Islet of Langerhans (tissue), 1 donor: ENCODE measurements at regions not wholly inside any gene's neighbourhood (a gene's known extent, or its start where the extent isn't known, plus 50 kb on each side); places are given as distances from the start of the nearest gene placed in this dataset.

Experiments
- FAIRE-seq: peaks from one replicate; lab custom pipeline; 2011; peaks lifted over from hg19 to GRCh38; lab: Jason Lieb, UNC

DNA sequence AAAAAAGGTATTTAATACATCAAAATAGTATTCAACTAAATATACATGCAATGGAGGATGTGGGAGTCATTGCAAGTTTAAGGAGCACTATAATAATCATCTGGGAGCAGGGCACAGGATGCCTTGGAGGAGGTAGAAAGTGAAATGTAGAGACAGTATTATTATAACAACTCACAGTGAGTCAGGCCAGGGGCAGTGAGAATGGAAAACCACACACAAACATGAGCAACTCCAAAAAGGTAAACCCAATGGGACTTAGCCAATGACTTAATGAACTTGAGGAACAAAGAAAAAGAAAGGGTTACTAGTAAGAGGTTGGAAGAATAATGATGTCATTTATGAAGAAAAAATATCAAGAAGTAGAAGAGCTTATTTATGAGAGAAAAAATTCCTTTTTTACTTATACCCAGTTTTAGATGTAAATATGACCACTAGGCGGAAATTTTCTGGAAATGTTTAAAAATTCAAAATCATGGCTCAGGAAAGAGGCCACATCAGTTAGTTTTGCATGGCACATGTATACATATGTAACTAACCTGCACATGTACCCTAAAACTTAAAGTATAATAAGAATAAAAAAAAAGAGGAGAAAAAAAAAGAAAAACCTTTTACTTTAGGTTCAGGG, 389.3 kb downstream of the SUCLA2 start:
- FAIRE-seq: no peak

DNA sequence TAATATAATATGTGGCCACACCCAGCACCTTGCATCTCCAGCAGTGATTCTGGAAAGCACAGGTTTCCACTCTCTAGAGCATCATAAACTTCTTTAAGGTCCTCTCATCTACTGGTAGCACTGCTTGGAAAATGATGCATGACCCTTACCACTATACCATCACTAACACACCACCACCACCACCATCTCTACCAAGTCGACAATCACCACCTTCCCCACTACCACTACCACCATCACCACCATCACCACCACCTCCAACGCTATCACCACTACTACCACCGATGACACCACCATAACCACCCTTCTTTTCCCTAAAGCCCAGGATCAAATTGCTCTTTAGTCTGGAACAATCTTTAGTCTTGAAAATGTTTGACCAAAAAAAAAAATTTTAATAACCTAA, 390.4 kb downstream of the SUCLA2 start:
- FAIRE-seq: no peak

DNA sequence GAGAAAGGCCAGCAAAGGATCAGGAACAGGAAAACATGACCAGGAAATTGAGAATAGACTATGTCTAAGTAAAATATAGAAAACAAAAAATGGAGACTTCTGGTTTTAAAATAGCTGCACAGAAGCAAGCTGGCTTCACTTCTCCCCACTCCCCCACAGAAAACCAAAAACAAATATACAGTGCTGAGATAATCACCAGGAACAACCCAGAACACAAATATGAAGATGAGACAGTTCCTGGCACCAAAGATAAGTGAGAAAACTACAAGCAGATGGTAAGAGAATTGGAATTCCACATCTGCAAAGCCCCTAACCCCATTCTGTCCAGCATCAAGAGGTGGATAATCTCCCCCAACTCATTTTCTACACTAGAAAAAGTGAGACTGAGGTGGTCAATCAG, 397.7 kb downstream of the SUCLA2 start:
- no peak for FAIRE-seq

DNA sequence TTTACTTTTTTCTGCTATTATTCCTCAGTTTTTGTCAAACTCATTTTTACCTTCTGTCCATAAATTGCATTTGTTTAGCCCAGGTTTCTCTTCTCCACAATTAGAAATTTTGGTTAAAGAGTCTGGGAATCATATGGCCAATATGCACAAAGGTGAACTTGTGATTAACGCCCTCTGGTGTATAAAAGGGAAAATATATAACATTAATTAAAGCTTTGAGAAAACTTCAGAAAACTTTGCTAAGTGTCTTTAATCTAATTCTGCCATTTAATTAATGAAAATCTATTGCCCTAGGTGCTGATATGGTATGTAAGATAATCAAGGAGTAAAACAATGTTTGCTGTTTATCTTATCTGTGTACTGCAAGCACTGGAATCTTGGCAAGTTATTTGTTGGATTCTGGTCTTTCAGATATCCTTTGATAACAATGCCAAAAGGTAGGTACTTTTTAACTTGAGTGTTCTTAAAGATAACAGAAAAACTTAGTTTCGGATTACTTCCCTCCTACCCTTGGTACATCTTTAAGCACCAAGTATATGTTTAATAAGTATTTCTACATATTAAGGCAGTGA, 402.6 kb downstream of the SUCLA2 start:
- FAIRE-seq: no peak

DNA sequence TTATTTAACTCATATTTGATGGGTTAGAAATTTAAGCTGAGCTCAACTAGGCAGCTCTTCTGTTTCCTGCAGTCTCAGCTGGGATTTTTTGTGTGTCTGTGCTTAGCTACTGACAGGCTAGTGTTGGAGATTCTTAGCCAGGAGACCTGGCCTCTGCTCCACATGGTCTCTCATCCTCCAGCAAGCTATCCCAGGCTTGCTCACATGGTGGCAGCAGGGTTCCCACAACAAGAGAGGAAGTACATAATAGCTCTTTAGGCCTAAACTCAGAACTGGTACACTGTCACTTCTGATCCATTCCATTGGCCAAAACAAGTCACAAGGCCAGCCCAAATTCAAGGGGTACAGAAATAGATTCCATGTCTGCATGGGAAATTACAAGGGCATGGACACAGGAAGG, 406.2 kb downstream of the SUCLA2 start:
- no peak for FAIRE-seq

DNA sequence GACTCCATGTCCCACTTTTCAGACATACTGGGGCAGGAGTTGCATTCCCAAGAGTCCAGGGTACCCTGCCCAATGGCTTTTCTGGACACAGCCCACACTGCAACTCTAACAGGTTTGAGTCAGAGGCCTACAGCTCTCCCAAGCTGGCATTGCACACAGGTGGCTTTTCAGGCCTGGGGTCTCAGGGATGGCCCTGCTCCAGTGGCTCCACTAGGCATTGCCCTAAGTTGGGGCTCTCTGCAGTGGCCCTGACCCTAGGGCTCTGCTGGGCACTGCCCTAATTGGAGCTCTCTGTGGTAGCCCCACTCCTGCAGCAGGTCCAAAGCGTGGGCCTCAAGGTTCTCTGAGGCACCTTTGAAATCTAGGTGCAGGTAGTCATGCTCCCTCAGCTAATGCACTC, 408.8 kb downstream of the SUCLA2 start:
- no peak for FAIRE-seq

DNA sequence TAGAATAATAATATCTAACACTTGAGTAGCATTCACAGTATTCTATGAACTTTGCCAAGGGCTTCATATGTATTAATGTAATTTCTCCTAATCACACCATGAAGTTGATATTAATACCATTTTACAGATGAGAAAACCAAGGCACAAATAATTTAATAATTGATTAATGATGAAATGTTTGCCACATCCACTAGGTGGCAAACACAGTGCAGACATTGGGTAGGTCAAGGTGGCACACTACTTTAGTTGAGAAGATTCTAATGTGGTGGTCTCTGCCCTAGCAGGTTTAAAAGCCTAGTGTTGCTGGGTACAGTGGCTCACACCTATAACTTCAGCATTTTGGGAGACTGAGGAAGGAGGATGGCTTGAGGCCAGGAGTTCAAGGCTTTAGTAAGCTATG, 412.4 kb downstream of the SUCLA2 start:
- no peak for FAIRE-seq

DNA sequence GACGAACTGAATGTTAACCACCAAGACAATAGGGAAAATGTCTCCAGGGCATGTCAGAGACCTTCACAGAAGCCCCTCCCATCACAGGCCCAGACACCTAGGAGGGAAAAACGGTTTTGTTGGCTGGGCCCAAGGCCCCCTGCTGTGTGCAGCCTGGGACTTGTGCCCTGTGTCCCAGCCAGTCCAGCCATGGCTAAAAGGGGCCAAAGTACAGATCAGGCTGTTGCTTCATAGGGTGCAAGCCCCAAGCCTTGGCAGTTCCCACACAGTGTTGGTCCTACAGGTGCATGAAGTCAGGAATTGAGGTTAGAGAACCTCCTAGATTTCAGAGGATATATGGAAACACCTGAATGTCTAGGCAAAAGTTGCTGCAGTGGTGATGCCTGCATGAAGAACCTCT, 428.7 kb downstream of the SUCLA2 start:
- no peak for FAIRE-seq

DNA sequence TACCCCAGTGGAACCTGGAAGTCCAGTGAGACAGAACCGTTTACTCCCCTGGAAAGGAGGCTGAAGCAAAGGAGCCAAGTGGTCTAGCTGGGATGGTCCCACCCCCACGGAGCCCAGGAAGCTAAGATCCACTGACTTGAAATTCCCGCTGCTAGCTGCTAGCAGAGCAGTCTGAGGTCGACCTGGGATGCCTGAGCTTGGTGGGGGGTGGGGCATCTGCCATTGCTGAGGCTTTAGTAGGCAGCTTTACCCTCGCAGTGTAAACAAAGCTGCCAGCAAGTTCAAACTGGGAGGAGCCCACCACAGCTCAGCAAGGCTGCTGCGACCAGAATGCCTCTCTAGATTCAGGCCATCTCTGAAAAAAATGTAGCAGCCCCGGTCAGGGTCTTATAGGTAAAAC, 437.0 kb downstream of the SUCLA2 start:
- no peak for FAIRE-seq

DNA sequence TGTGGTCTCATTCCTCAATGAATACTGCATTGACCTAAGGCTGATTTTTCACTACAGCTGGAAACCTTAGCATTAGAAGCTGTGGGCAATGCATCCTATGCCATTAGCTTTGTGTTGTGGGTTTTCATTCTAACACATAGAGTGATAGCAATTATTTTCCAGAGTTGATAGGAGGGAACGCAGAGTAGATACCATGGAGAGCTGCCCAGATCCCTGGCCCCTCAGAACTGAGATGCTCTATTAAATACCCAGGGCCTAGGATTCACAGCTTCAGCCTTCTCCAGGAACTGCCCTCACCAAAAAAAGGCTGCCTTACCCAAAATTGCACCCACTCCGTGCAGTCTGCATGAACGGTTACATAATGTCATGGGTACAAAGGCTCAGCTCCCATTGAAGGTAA, 444.4 kb downstream of the SUCLA2 start:
- no peak for FAIRE-seq

DNA sequence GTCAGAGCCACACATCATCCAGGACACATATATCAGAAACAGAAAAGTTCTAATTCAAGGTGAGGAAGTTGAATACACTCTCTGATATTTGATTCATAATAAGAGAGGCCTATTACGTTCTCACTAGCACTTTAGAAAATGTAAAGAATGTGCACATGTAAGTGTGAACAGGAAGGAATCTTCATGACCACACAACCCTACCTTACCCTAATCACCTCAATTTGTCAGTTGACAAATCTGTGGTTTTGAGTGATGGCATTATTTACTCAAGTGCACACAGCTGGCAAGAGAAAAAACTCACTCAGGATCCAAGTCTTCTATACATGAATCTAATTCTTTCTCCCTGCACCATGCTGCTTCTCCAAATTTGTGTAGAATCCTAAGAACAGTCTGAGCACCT, 445.8 kb downstream of the SUCLA2 start:
- no peak for FAIRE-seq

DNA sequence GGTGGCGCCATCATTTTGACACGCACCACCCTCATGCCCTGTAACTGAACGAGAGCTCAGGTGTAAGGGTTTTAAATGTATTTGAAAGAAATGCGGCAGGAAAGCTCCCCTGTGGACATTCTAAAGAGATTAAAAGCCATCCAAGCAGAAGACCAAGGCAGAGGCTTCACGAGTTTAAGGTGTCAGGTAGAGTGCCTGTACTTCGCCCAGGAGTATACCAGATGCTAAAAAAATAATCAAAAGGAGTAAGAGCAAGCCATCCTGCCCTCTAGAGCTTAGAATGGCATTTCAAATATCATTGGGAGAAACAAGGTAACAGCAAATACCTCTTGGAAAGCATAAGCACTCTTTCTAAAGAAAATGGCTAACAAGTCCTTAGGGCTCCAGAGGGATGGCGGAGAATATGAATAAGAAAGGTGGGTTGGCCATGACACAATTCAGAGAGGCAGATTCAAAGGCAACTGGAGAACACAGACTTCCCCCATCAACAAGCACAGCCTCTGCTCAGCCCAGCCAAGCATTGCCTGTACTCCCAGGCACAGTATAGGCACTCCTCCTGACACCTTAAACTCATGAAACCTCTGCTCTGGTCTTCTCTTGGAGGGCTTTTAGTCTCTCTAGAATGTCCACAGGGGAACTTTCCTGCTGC, 447.6 kb downstream of the SUCLA2 start:
- FAIRE-seq: no peak

DNA sequence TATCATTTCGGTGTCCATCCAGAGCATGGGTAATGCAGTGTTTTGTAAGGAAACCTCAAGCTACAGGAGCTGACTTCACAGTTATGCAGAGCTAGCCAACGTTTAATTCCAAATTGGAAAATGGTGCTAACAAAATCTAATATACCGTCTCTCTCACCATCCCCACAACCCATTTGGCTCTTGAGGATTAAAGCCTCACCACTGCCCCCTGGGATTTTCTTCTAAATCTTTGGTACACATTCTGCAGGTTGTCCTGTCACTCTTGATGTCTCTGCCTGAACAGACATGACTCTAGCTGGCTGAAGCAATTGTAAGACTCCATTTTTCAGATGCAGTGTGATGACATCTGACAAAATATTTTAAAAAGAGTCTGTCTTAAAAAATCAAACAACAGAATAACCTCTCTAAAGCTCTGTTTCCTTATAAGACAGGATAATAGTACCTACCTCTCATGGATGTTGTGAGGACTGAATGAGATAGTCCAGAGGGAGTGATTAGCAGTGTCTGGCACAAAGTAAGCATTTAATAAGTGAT, 451.8 kb downstream of the SUCLA2 start:
- FAIRE-seq: no peak

DNA sequence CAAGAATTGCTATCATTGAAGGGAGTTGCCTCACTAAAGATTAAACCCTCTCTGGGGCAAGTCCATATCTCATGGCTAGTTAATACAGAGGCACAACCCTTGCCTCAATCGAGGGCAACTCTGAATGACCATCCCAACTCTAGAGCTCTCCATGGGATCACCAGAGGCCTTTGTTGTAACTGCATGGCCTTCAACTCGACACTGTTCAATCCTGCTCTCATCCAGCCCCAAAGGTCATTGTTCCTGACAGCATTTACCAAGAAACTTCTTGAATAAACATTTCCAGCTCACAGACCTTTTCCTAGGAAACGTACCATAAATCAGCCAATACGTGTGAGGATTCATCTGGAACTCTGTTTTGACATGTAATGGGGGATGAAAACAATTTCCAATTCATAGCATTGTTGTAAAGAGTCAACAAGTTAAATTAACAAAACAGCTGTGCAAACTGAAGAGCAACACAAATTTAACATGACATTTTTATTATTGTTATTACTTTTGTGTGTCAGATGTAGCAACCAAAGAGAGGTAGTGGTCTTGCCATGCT, 452.7 kb downstream of the SUCLA2 start:
- no peak for FAIRE-seq

DNA sequence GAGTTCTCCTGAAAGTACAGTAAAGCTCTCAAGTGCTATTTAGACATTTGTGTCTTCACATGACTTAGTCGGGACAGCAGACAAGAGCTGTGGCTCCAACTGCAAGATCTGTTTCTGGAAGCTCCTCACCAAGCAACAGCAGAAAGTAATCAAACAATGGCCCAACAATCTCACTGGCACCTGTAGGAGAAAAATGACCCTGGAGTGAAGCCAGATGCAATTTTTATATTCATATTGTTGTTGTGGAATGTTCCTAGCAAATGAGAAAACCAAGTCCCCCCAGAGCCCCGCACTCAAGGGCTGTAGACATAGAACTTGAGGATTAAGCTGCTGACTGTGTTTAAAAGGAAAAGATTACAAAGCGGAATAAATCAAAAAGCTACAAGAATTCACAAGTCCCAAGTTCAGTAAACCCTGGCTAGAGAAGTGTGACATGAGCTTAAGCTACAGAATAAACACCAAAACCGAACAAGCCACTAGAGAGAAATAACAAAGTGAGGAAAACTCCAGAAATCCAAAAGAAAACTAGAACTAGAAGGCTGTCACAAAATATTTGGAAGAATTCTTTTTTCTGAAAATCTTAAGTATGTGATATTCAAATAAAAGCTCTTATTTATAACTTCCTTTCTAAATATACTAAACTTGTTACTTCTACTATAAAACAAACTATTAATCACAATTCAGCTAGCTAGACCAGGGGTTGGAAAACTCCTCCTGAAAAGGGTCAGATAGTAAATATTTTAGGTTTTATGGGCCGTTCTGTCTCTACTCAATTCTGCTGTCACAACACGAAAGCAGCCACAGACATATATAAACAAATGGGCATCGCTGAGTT, 454.5 kb downstream of the SUCLA2 start:
- FAIRE-seq: no peak

DNA sequence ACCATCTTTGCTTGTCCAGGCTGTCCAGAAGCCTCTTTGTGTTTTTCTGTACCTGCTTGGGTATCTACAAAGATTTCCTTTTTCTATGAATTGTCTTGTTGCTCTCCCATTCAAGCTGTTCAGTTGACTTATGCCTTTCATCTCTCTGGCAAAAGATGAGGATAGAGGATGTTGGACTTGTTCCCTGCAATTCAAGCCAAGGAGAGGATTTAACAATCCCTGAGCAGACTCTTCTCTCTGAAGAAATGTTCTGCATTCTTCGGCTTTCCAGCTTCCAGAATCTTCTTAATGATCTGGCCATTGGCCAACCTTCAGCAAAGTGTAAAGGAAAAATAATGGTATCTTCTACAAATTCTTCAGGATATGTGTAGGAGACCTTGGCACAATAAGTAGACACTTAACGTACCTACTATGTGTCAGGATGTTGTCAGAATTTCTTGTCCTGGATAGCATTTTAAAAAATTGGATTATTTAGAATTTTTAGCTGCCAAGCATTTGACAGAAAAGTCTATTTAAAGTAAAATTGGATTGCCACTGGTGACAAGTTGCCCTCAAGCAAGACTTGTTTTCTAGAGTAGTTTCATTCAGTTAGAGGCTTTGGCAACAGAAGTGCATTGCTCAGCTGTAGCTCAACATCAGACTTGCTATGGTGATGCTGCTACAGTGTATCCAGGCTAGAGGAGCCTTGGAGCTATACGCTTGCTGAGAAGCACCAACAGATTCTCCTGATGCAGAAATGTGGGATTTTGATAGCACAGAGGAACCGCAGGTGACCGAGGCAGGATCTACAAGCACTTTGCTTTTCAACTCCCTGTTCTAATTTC, 455.7 kb downstream of the SUCLA2 start:
- FAIRE-seq: no peak

DNA sequence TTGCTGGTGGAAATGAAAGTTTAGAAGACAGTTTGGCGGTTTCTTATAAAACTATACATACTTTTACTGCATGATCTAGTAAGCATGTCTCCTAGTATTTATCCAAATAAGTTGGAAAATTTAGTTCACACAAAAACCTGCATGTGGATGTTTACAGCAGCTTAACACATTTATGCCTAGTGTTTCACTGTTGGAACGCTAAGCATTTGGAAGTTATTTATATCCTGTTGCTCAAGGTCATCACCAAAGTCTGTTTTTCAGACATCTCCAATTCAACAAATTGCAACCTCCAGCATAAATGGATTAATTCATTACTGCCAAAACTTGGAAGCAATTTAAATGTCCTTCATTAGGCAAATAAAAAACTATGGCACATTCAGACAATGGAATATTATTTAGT, 461.8 kb downstream of the SUCLA2 start:
- FAIRE-seq: no peak

DNA sequence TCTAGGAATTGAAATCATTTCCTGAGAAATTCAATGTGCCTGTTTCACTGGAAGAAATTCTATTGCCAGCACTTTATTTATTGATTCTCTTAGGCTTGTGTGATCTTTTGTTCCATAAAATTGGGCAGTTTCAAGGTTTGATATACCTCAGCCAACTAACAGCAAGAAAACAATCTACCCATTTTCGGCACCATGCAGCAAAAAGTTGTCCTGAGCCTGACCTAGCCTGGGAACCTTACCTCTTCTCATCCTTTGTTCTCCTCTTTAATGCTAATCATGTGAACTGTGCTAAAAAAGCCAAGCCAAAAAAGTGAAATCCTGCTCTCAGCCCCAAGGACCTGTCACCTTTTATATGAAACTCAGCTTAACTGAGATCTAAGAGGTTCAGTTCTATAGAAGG, 477.3 kb downstream of the SUCLA2 start:
- FAIRE-seq: no peak

DNA sequence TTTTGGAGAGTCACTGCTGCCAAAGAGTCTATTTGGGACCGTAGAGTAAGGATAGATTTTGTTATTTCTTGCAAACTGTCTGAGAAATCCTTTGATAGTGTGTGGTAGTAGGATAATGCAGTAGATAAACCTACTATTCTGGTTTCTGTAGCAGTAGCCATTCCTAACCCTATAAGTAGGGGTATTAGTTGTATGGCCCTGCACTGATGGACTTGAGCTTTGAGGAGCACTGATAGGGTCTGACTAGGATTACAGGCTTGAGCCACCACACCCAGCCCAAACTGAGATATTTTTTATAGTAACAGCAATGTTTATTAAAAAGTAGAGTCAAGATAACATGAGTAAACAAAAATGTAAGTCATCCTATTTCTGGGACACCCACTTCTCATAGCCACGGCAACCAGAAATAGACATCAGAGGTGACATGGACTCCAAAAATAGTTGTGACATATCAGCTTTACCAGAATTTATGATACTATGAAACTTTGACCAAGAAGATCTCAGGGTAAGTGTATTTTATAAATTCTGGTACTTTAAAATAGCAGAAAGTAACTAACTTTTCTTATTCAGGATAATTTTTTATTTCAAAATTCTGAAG, 479.1 kb downstream of the SUCLA2 start:
- no peak for FAIRE-seq

DNA sequence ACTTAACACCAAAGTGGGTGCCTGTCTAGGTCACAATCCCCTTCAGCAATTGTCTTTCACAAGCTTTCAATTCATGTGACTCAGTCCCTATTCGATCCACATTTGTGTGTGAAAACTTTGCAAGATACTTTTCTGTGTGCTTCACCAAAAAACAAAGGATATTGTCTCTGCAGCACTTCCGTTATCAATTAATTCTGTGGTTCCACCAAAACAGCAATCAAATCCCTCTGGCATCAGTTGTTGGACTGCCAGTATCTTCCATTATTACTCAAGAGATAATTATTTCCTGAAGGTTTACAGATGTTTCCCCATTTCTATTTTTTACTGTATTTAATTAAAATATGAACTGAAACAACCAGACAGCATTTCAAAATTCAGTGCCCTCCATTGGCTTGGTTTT, 481.4 kb downstream of the SUCLA2 start:
- FAIRE-seq: no peak

DNA sequence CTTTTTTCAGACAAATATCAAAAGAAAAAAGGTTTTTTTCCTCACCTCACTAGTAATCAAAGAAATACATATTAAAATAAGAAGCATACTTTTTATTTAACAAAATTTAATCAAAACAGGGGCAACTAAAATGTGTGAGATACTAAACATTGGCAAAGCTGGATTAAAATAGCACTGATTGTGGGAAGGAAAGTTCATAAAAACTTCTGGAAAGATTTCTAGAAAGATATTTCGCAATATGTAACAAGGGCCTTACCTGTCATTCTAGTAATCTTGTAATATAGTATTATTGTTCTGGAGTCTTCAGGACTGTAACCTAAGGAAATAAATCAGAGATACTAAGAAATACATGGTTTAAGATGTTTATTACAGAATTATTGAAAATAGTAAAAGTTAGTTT, 482.5 kb downstream of the SUCLA2 start:
- no peak for FAIRE-seq
